Subcutaneous abdominal adipose tissue (tissue), 5 donors: ENCODE measurements at regions not wholly inside any gene's neighbourhood (a gene's known extent, or its start where the extent isn't known, plus 50 kb on each side); places are given as distances from the start of the nearest gene placed in this dataset.

ENCODE experiments used
- H3K27ac ChIP-seq: one replicate; pipeline ENCODE4 v1.7.0; 2013; ENCODE audit warnings: low read depth, mild to moderate bottlenecking, inconsistent platforms, low read length, moderate library complexity
- H3K27me3 ChIP-seq, 5 donors: one replicate each; pipeline ENCODE4 v1.7.0; 2013; ENCODE audit warnings: low read length in 5 of 5, inconsistent platforms in 1 of 5; ENCODE audit not compliant: control insufficient read depth in 5 of 5, insufficient read depth in 4 of 5
- H3K36me3 ChIP-seq, 5 donors: one replicate each; pipeline ENCODE4 v1.7.0; 2013; ENCODE audit warnings: low read length in 5 of 5; ENCODE audit not compliant: control insufficient read depth in 5 of 5, insufficient read depth in 5 of 5
- H3K4me1 ChIP-seq, 5 donors: one replicate each; pipeline ENCODE4 v1.7.0; 2013; ENCODE audit warnings: low read length in 5 of 5, mild to moderate bottlenecking in 3 of 5, moderate library complexity in 1 of 5; ENCODE audit not compliant: control insufficient read depth in 5 of 5, insufficient read depth in 5 of 5
- H3K4me3 ChIP-seq, 5 donors: one replicate each; pipeline ENCODE4 v1.7.0; 2013; ENCODE audit warnings: low read length in 5 of 5, low read depth in 1 of 5
- H3K9ac ChIP-seq, 5 donors: one replicate each; pipeline ENCODE4 v1.7.0; 2013; ENCODE audit warnings: low read length in 5 of 5, mild to moderate bottlenecking in 4 of 5, moderate library complexity in 3 of 5
- H3K9me3 ChIP-seq, 5 donors: one replicate each; pipeline ENCODE4 v1.7.0; 2013; ENCODE audit warnings: low read length in 5 of 5; ENCODE audit not compliant: control insufficient read depth in 5 of 5
- donor health status: healthy.
- donor health status: healthy.
- donor health status: healthy.
- donor health status: healthy.
- donor health status: healthy.

GRCh38 chr7:50953820-50954219 is 171.1 kb upstream of the GRB10 start:
- no peaks in the 10 kb centered on the region for H3K27me3 ChIP-seq
- H3K36me3 ChIP-seq: no peaks in the 10 kb centered on the region
- peaks cover 0 to 9% (median 0%) of the 10 kb centered on the region in 5 donors for H3K9me3 ChIP-seq
- no peak overlapping the region for H3K9ac ChIP-seq
- H3K4me3 ChIP-seq: peak overlapping the region in 1 of 5 donors; percentile 22
- H3K27ac ChIP-seq: peak overlapping the region; percentile 21
- peaks cover 20 to 45% (median 40%) of the 10 kb centered on the region in 5 donors for H3K4me1 ChIP-seq

GRCh38 chr7:50953303-50953702 is 170.6 kb upstream of the GRB10 start:
- Histone ChIP-seq H3K9ac (no peak overlapping the region), H3K36me3 (no peaks in the 10 kb centered on the region), H3K27ac (peak overlapping the region; percentile 21), H3K4me1 (peaks cover 20 to 45% (median 40%) of the 10 kb centered on the region in 5 donors), H3K4me3 (peak overlapping the region in 1 of 5 donors; percentile 22), H3K9me3 (peaks cover 0 to 9% (median 2%) of the 10 kb centered on the region in 5 donors), H3K27me3 (no peaks in the 10 kb centered on the region)

GRCh38 chr7:50952544-50952943 is 169.8 kb upstream of the GRB10 start:
- Histone ChIP-seq H3K4me3 (no peak overlapping the region), H3K27me3 (no peaks in the 10 kb centered on the region), H3K4me1 (peaks cover 20 to 41% (median 40%) of the 10 kb centered on the region in 5 donors), H3K36me3 (no peaks in the 10 kb centered on the region), H3K27ac (no peak overlapping the region), H3K9ac (no peak overlapping the region), H3K9me3 (peaks cover 3 to 9% (median 4%) of the 10 kb centered on the region in 5 donors)

GRCh38 chr7:50952120-50952519 is 169.4 kb upstream of the GRB10 start:
- Histone ChIP-seq H3K36me3 (no peaks in the 10 kb centered on the region), H3K9ac (no peak overlapping the region), H3K9me3 (peaks cover 3 to 9% (median 4%) of the 10 kb centered on the region in 5 donors), H3K4me1 (peaks cover 20 to 38% (median 36%) of the 10 kb centered on the region in 5 donors), H3K4me3 (no peak overlapping the region), H3K27me3 (no peaks in the 10 kb centered on the region), H3K27ac (no peak overlapping the region)

GRCh38 chr7:50943482-50943881 is 160.8 kb upstream of the GRB10 start:
- H3K4me1 ChIP-seq: no peaks in the 10 kb centered on the region
- no peaks in the 10 kb centered on the region for H3K36me3 ChIP-seq
- peaks cover 0 to 5% (median 0%) of the 10 kb centered on the region in 5 donors for H3K27me3 ChIP-seq
- no peak overlapping the region for H3K27ac ChIP-seq
- H3K9me3 ChIP-seq: peaks cover 0 to 4% (median 3%) of the 10 kb centered on the region in 5 donors
- H3K9ac ChIP-seq: no peak overlapping the region
- H3K4me3 ChIP-seq: no peak overlapping the region

- Histone ChIP-seq H3K9ac (no peak overlapping the region), H3K4me1 (no peaks in the 10 kb centered on the region), H3K27ac (no peak overlapping the region), H3K4me3 (no peak overlapping the region), H3K27me3 (peaks cover 0 to 5% (median 0%) of the 10 kb centered on the region in 5 donors), H3K9me3 (no peaks in the 10 kb centered on the region), H3K36me3 (no peaks in the 10 kb centered on the region)
Observed at GRCh38 chr7:50941525-50941924, 158.8 kb upstream of the GRB10 start.

GRCh38 chr7:50940621-50941020 is 157.9 kb upstream of the GRB10 start:
- Histone ChIP-seq H3K27me3 (peaks cover 0 to 5% (median 0%) of the 10 kb centered on the region in 5 donors), H3K4me1 (no peaks in the 10 kb centered on the region), H3K36me3 (no peaks in the 10 kb centered on the region), H3K4me3 (no peak overlapping the region), H3K9me3 (no peaks in the 10 kb centered on the region), H3K27ac (no peak overlapping the region), H3K9ac (no peak overlapping the region)

- Histone ChIP-seq H3K4me1 (no peaks in the 10 kb centered on the region), H3K27me3 (peaks cover 0 to 5% (median 0%) of the 10 kb centered on the region in 5 donors), H3K9me3 (no peaks in the 10 kb centered on the region), H3K36me3 (no peaks in the 10 kb centered on the region), H3K9ac (no peak overlapping the region), H3K27ac (no peak overlapping the region), H3K4me3 (no peak overlapping the region)
Observed at GRCh38 chr7:50939021-50939420, 156.3 kb upstream of the GRB10 start.

- H3K4me1 ChIP-seq: no peaks in the 10 kb centered on the region
- H3K4me3 ChIP-seq: no peak overlapping the region
- peaks cover 0 to 5% (median 0%) of the 10 kb centered on the region in 5 donors for H3K27me3 ChIP-seq
- peaks cover 0 to 4% (median 0%) of the 10 kb centered on the region in 5 donors for H3K9me3 ChIP-seq
- H3K36me3 ChIP-seq: no peaks in the 10 kb centered on the region
- no peak overlapping the region for H3K9ac ChIP-seq
- no peak overlapping the region for H3K27ac ChIP-seq
Observed at GRCh38 chr7:50937727-50938126, 155.0 kb upstream of the GRB10 start.

GRCh38 chr7:50926049-50926448 is 143.4 kb upstream of the GRB10 start:
- H3K9me3 ChIP-seq: peaks cover 0 to 6% (median 0%) of the 10 kb centered on the region in 5 donors
- H3K27ac ChIP-seq: no peak overlapping the region
- H3K36me3 ChIP-seq: peaks cover 0 to 4% (median 0%) of the 10 kb centered on the region in 5 donors
- no peaks in the 10 kb centered on the region for H3K27me3 ChIP-seq
- no peak overlapping the region for H3K4me3 ChIP-seq
- no peak overlapping the region for H3K9ac ChIP-seq
- no peaks in the 10 kb centered on the region for H3K4me1 ChIP-seq
